HG03196 (cell line): ENCODE measurements at regions not wholly inside any gene's neighbourhood (a gene's known extent, or its start where the extent isn't known, plus 50 kb on each side); places are given as distances from the start of the nearest gene placed in this dataset.
"Not testable (repeated sequence)": the region's sequence is repeated elsewhere in the genome, so short reads cannot be mapped to it uniquely, and the experiment has no call there.

Experiments
- ATAC-seq: cut with Tn5 transposase; IDR thresholded peaks from one replicate; pipeline ENCODE4 v1.9.1; 2021; ENCODE audit not compliant: unreplicated experiment

- no peak for ATAC-seq
These were observed 850.8 kb downstream of the TMTC2 start for GRCh38 chr12:83537428-83538053.

- no peak for ATAC-seq
These were observed 849.8 kb downstream of the TMTC2 start for GRCh38 chr12:83536496-83536895.

- ATAC-seq: no peak
These were observed 841.9 kb downstream of the TMTC2 start for GRCh38 chr12:83528571-83528970.

- ATAC-seq: no peak
These were observed 841.1 kb downstream of the TMTC2 start for GRCh38 chr12:83527810-83528209.

- ATAC-seq: no peak
These were observed 828.8 kb downstream of the TMTC2 start for GRCh38 chr12:83515306-83516026.

- no peak for ATAC-seq
These were observed 827.7 kb downstream of the TMTC2 start for GRCh38 chr12:83514372-83514771.

GRCh38 chr12:83506841-83507240, 820.1 kb downstream of the TMTC2 start:
- ATAC-seq: no peak

GRCh38 chr12:83505586-83505985, 818.9 kb downstream of the TMTC2 start:
- no peak for ATAC-seq

- not testable (repeated sequence) for ATAC-seq
These were observed 813.2 kb downstream of the TMTC2 start for GRCh38 chr12:83499894-83500293.

GRCh38 chr12:83477696-83478095, 791.0 kb downstream of the TMTC2 start:
- ATAC-seq: no peak

GRCh38 chr12:83476695-83477690, 790.3 kb downstream of the TMTC2 start:
- no peak for ATAC-seq

GRCh38 chr12:83476006-83476405, 789.3 kb downstream of the TMTC2 start:
- ATAC-seq: no peak

- ATAC-seq: no peak
These were observed 787.7 kb downstream of the TMTC2 start for GRCh38 chr12:83474369-83474768.

GRCh38 chr12:83473408-83474095, 786.8 kb downstream of the TMTC2 start:
- peak; percentile 100 for ATAC-seq

- no peak for ATAC-seq
These were observed 786.1 kb downstream of the TMTC2 start for GRCh38 chr12:83472772-83473171.

- no peak for ATAC-seq
These were observed 785.6 kb downstream of the TMTC2 start for GRCh38 chr12:83472350-83472749.

GRCh38 chr12:83471341-83471740, 784.6 kb downstream of the TMTC2 start:
- ATAC-seq: no peak

GRCh38 chr12:83470749-83471148, 784.0 kb downstream of the TMTC2 start:
- ATAC-seq: no peak

- ATAC-seq: no peak
These were observed 782.5 kb downstream of the TMTC2 start for GRCh38 chr12:83468988-83469908.

- ATAC-seq: no peak
These were observed 778.9 kb downstream of the TMTC2 start for GRCh38 chr12:83465632-83466031.
